ENCODE measurements at regions not wholly inside any gene's neighbourhood (a gene's known extent, or its start where the extent isn't known, plus 50 kb on each side); places are given as distances from the start of the nearest gene placed in this dataset.

DNA sequence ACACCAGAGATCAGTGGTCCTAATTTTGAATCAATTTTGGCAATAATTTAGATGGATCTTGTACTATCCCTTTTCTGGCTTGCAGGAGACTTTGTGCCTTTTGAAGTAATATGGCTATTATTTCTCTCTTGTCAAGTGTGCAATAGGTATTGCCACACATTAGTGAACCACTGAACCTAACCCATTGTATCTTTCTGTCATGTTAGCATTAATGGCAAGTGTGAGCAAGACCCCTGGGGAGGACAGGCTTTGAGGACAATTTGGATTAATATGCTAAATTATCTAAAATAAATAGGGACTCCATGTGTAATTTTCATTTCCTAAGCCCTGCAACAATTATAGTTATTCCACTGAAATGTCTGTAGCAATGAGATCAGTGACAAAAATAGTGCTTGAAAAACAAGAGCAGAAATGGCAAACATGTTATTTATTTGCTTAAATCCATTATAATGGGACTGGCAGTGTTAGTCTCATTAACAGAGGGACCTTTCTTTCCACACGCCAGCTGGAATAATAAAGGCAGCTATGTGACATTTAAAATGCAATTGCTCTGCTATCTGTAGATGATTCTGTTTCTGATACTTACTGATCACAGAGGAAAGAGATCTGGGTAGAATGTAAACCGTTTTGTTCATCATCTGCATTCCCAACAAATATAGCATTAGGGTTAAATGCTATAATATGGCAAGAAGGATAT lies 753.3 kb upstream of the ZNF608 start (continued):
- TF ChIP-seq, protein P1, sequence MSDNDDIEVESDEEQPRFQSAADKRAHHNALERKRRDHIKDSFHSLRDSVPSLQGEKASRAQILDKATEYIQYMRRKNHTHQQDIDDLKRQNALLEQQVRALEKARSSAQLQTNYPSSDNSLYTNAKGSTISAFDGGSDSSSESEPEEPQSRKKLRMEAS (IDR thresholded peaks at IDR 0.05; ENCODE audit: low read depth, low read length) = no peak
- TF ChIP-seq, protein P2, sequence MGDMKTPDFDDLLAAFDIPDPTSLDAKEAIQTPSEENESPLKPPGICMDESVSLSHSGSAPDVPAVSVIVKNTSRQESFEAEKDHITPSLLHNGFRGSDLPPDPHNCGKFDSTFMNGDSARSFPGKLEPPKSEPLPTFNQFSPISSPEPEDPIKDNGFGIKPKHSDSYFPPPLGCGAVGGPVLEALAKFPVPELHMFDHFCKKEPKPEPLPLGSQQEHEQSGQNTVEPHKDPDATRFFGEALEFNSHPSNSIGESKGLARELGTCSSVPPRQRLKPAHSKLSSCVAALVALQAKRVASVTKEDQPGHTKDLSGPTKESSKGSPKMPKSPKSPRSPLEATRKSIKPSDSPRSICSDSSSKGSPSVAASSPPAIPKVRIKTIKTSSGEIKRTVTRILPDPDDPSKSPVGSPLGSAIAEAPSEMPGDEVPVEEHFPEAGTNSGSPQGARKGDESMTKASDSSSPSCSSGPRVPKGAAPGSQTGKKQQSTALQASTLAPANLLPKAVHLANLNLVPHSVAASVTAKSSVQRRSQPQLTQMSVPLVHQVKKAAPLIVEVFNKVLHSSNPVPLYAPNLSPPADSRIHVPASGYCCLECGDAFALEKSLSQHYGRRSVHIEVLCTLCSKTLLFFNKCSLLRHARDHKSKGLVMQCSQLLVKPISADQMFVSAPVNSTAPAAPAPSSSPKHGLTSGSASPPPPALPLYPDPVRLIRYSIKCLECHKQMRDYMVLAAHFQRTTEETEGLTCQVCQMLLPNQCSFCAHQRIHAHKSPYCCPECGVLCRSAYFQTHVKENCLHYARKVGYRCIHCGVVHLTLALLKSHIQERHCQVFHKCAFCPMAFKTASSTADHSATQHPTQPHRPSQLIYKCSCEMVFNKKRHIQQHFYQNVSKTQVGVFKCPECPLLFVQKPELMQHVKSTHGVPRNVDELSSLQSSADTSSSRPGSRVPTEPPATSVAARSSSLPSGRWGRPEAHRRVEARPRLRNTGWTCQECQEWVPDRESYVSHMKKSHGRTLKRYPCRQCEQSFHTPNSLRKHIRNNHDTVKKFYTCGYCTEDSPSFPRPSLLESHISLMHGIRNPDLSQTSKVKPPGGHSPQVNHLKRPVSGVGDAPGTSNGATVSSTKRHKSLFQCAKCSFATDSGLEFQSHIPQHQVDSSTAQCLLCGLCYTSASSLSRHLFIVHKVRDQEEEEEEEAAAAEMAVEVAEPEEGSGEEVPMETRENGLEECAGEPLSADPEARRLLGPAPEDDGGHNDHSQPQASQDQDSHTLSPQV (IDR thresholded peaks at IDR 0.05) = no peak
- TF ChIP-seq, protein P3, sequence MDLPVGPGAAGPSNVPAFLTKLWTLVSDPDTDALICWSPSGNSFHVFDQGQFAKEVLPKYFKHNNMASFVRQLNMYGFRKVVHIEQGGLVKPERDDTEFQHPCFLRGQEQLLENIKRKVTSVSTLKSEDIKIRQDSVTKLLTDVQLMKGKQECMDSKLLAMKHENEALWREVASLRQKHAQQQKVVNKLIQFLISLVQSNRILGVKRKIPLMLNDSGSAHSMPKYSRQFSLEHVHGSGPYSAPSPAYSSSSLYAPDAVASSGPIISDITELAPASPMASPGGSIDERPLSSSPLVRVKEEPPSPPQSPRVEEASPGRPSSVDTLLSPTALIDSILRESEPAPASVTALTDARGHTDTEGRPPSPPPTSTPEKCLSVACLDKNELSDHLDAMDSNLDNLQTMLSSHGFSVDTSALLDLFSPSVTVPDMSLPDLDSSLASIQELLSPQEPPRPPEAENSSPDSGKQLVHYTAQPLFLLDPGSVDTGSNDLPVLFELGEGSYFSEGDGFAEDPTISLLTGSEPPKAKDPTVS (IDR thresholded peaks at IDR 0.05; ENCODE audit: low read depth, low read length) = no peak
- TF ChIP-seq ZSCAN29 (IDR thresholded peaks at IDR 0.05) = no peak

DNA sequence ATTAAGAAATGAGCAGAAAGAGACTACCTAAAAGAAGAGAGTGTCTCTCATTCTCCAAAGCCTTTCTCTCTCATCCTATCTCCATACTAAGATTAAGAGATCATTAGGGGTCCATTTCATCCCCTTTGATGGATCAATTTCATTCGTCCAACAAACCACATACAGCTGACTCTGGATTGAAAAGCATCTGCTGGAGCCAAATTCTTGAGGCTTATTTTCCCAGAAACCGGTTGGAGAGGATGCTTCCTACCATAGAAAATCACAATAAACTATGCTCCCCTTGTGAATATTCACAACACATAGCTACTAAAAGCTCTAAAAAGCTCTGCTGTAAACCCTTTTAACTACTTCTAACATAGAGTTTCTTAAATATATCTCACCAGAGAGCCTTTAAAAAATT lies 755.0 kb upstream of the ZNF608 start:
- ChIA-PET POLR2A (no interaction called here), RAD21 (ENCODE audit: unreplicated experiment) (no interaction called here), SMC1A (ENCODE audit: uncharacterized antibody, unreplicated experiment) (no interaction called here), CTCF (interaction anchor here (0.8 kb wide), 2 partner anchors 13 to 222 kb away, joined by 3 read pairs; no protein-coding TSS in a partner anchor)
- H4K20me1 ChIP-seq (ENCODE audit: control insufficient read depth, insufficient read depth) = no peaks in the 10 kb centered on the region
- no peaks in the 10 kb centered on the region for H3K27me3 ChIP-seq (replicated peaks in 1 of 2; ENCODE audit: control insufficient read depth in 2 of 2, insufficient read depth in 2 of 2, low read length in 1 of 2)
- no peak overlapping the region for H3K4me2 ChIP-seq (ENCODE audit: control insufficient read depth, insufficient read depth)
- H2AFZ ChIP-seq (ENCODE audit: control insufficient read depth, low read depth, low read length) = no peak overlapping the region
- intact Hi-C loops (cut with micrococcal nuclease; ENCODE audit: unreplicated experiment) = no loop called here
- no peaks in the 10 kb centered on the region for H3K9me3 ChIP-seq (replicated peaks; ENCODE audit: control insufficient read depth, insufficient read depth, low read length)
- H3K36me3 ChIP-seq (ENCODE audit: control insufficient read depth in 2 of 2, insufficient read depth in 2 of 2, low read length in 1 of 2) = no peaks in the 10 kb centered on the region
- no peaks in the 10 kb centered on the region for H3K4me1 ChIP-seq (ENCODE audit: control insufficient read depth, insufficient read depth, low read length)
- no peak overlapping the region for H3K27ac ChIP-seq (ENCODE audit: control insufficient read depth, insufficient read depth)
- H3K9ac ChIP-seq (ENCODE audit: control insufficient read depth, insufficient read depth, low read length) = no peak overlapping the region
- no TSS peak for BruUV-seq (replicated peaks)
- H3K79me2 ChIP-seq (ENCODE audit: control insufficient read depth, insufficient read depth, low read length) = no peaks in the 10 kb centered on the region
- FAIRE-seq (no peak), ATAC-seq (no peak), DNase-seq (ENCODE audit: low read depth, low spot score) (no peak)
- 2% methylated on average over 2 of the region's 2 CpGs for WGBS (ENCODE audit: insufficient coverage, insufficient replicate concordance, low lambda C conversion rate, missing lambda C conversion rate)
- in situ Hi-C loops (cut with MboI) = no loop called here
- no peak overlapping the region for H3K4me3 ChIP-seq
- TF ChIP-seq CREM (IDR thresholded peaks at IDR 0.05; ENCODE audit: low read depth) = no peak
- no peak for TF ChIP-seq SMC3 (IDR thresholded peaks at IDR 0.05; ENCODE audit: borderline replicate concordance, low read length)
- no peak for TF ChIP-seq SUZ12 (IDR thresholded peaks at IDR 0.05; ENCODE audit: unreplicated experiment)
- TF ChIP-seq ZNF274 (IDR thresholded peaks at IDR 0.05; ENCODE audit: insufficient read depth, insufficient read length) = no peak
- no peak for TF ChIP-seq RB1 (IDR thresholded peaks at IDR 0.05; ENCODE audit: borderline replicate concordance)
- TF ChIP-seq MTA3 (IDR thresholded peaks at IDR 0.05; ENCODE audit: borderline replicate concordance, low read length) = no peak
- TF ChIP-seq CBX5 (IDR thresholded peaks at IDR 0.05; ENCODE audit: low read depth) = no peak
- no peak for TF ChIP-seq RAD51 (IDR thresholded peaks at IDR 0.05)
- TF ChIP-seq PAX8 (IDR thresholded peaks at IDR 0.05) = no peak
- TF ChIP-seq, protein P4, sequence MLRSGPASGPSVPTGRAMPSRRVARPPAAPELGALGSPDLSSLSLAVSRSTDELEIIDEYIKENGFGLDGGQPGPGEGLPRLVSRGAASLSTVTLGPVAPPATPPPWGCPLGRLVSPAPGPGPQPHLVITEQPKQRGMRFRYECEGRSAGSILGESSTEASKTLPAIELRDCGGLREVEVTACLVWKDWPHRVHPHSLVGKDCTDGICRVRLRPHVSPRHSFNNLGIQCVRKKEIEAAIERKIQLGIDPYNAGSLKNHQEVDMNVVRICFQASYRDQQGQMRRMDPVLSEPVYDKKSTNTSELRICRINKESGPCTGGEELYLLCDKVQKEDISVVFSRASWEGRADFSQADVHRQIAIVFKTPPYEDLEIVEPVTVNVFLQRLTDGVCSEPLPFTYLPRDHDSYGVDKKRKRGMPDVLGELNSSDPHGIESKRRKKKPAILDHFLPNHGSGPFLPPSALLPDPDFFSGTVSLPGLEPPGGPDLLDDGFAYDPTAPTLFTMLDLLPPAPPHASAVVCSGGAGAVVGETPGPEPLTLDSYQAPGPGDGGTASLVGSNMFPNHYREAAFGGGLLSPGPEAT (IDR thresholded peaks at IDR 0.05; ENCODE audit: low read depth) = no peak
- no peak for TF ChIP-seq ZNF24 (IDR thresholded peaks at IDR 0.05)

Measured in GM12878 (cell line).